Keratinocyte (primary cell): ENCODE measurements at regions not wholly inside any gene's neighbourhood (a gene's known extent, or its start where the extent isn't known, plus 50 kb on each side); places are given as distances from the start of the nearest gene placed in this dataset.

Experiments used
- DNase-seq: peaks from one replicate; pipeline ENCODE4 v3.0.0-alpha.2; 2011; ENCODE audit warnings: low read depth, missing footprints, low spot score
- FAIRE-seq: peaks from 2 replicates; lab custom pipeline; 2011; peaks lifted over from hg19 to GRCh38; lab: Jason Lieb, UNC
- H2AFZ ChIP-seq: 2 replicates; pipeline ENCODE4 v1.6.0; 2012; ENCODE audit warnings: low read length, control low read depth, inconsistent platforms; ENCODE audit not compliant: control insufficient read depth
- H3K27ac ChIP-seq: 2 replicates; pipeline ENCODE4 v1.5.1; 2011; ENCODE audit warnings: low read length; ENCODE audit not compliant: control insufficient read depth, insufficient read depth
- H3K27me3 ChIP-seq: 3 replicates; pipeline ENCODE4 v1.6.0; 2011; ENCODE audit warnings: low read length; ENCODE audit not compliant: control insufficient read depth, insufficient read depth; ENCODE audit errors: extremely low read depth
- H3K36me3 ChIP-seq, 2 experiments: 2 replicates in 1 of 2; 3 replicates in 1 of 2; pipeline ENCODE4 v1.5.1; 2011; ENCODE audit warnings: low read length in 2 of 2, mild to moderate bottlenecking in 1 of 2; ENCODE audit not compliant: control insufficient read depth in 2 of 2, insufficient read depth in 2 of 2; ENCODE audit errors: extremely low read depth in 1 of 2
- H3K4me1 ChIP-seq: 3 replicates; pipeline ENCODE4 v1.5.1; 2011; ENCODE audit warnings: low read length; ENCODE audit not compliant: control insufficient read depth, insufficient read depth; ENCODE audit errors: extremely low read depth
- H3K4me2 ChIP-seq: 3 replicates; pipeline ENCODE4 v1.6.0; 2011; ENCODE audit warnings: low read depth, low read length; ENCODE audit not compliant: control insufficient read depth, insufficient read depth; ENCODE audit errors: extremely low read depth
- H3K4me3 ChIP-seq, 3 experiments: fragments of 200-600 bp in 1 of 3; sonication (generic) in 1 of 3; 2 replicates in 2 of 3; 3 replicates in 1 of 3; pipeline ENCODE4 v1.5.1; 2011 to 2016; ENCODE audit warnings: low read length in 3 of 3, mild to moderate bottlenecking in 3 of 3, control low read depth in 2 of 3, inconsistent platforms in 1 of 3, low read depth in 1 of 3, mixed read lengths in 1 of 3, mixed run types in 1 of 3, moderate library complexity in 1 of 3; ENCODE audit not compliant: control insufficient read depth in 2 of 3, insufficient read depth in 2 of 3; ENCODE audit errors: extremely low read depth in 1 of 3
- H3K79me2 ChIP-seq: 2 replicates; pipeline ENCODE4 v1.6.0; 2012; ENCODE audit warnings: low read length; ENCODE audit not compliant: control insufficient read depth, insufficient read depth
- H3K9ac ChIP-seq: 3 replicates; pipeline ENCODE4 v1.6.0; 2011; ENCODE audit warnings: low read length; ENCODE audit not compliant: control insufficient read depth, insufficient read depth; ENCODE audit errors: extremely low read depth
- H3K9me1 ChIP-seq: 3 replicates; pipeline ENCODE4 v1.6.0; 2011; ENCODE audit warnings: low read length; ENCODE audit not compliant: control insufficient read depth, insufficient read depth; ENCODE audit errors: extremely low read depth
- H3K9me3 ChIP-seq: 2 replicates; pipeline ENCODE4 v1.5.1; 2012; ENCODE audit warnings: low read depth, low read length; ENCODE audit not compliant: control insufficient read depth
- H4K20me1 ChIP-seq: 3 replicates; pipeline ENCODE4 v1.6.0; 2011; ENCODE audit warnings: low read length; ENCODE audit not compliant: control insufficient read depth, insufficient read depth; ENCODE audit errors: extremely low read depth
- EZH2 ChIP-seq: IDR thresholded peaks from one replicate; pipeline ENCODE4 v1.6.1; 2012; ENCODE audit warnings: inconsistent platforms, mild to moderate bottlenecking, low read length, moderate library complexity
- dilution Hi-C: fragments of 300-500 bp; cut with MboI; formaldehyde crosslinking; loops from one replicate; pipeline ENCODE4 v1.7.0; 2020; ENCODE audit warnings: low sequenced_read_pairs; ENCODE audit not compliant: extremely low pct_ligation_motif_present
- TF ChIP-seq, protein P1 (sequence below), 3 experiments: IDR thresholded peaks in 1 of 3; conservative IDR thresholded peaks in 1 of 3; optimal IDR thresholded peaks in 1 of 3; 2 replicates in 2 of 3; 3 replicates in 1 of 3; pipeline versions ENCODE3 to v1.5.1; 2011; ENCODE audit warnings: low read length in 3 of 3, mild to moderate bottlenecking in 3 of 3, moderate library complexity in 2 of 3, control low read depth in 1 of 3, inconsistent platforms in 1 of 3; ENCODE audit not compliant: insufficient read depth in 2 of 3; ENCODE audit errors: extremely low read depth in 1 of 3

DNA sequence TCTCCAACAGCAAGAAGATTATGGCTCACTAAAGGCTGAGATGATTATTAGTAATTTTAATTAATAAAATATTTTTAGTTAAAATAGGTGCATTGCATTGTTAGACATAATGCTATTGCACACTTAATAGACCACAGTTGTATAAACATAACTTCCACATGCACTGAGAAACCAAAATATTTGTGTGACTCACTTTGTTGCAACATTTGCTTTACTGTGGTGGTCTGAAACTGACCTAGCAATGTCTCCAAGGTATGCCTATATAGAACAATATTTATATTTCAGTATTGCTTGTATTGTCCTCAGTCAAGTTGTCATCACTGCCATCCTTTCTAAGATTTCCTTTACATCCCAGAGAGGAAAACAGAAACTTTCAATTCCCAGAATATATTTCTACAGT, 1215.2 kb downstream of the SI start:
- dilution Hi-C loops = no loop called here
- Histone ChIP-seq H3K4me1 (no peaks in the 10 kb centered on the region), H3K4me3 (no peak overlapping the region), H3K27ac (no peak overlapping the region), H3K9ac (no peak overlapping the region), H3K9me1 (no peaks in the 10 kb centered on the region), H4K20me1 (no peaks in the 10 kb centered on the region), H3K36me3 (no peaks in the 10 kb centered on the region), H3K27me3 (no peaks in the 10 kb centered on the region), H3K79me2 (no peaks in the 10 kb centered on the region), H3K9me3 (no peaks in the 10 kb centered on the region), H3K4me2 (no peak overlapping the region), H2AFZ (no peak overlapping the region)
- no peak for TF ChIP-seq EZH2
- TF ChIP-seq, protein P1, sequence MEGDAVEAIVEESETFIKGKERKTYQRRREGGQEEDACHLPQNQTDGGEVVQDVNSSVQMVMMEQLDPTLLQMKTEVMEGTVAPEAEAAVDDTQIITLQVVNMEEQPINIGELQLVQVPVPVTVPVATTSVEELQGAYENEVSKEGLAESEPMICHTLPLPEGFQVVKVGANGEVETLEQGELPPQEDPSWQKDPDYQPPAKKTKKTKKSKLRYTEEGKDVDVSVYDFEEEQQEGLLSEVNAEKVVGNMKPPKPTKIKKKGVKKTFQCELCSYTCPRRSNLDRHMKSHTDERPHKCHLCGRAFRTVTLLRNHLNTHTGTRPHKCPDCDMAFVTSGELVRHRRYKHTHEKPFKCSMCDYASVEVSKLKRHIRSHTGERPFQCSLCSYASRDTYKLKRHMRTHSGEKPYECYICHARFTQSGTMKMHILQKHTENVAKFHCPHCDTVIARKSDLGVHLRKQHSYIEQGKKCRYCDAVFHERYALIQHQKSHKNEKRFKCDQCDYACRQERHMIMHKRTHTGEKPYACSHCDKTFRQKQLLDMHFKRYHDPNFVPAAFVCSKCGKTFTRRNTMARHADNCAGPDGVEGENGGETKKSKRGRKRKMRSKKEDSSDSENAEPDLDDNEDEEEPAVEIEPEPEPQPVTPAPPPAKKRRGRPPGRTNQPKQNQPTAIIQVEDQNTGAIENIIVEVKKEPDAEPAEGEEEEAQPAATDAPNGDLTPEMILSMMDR (optimal IDR thresholded peaks at IDR 0.05 in 1 of 3, IDR thresholded peaks at IDR 0.05 in 1 of 3, conservative IDR thresholded peaks at IDR 0.05 in 1 of 3; ENCODE audit: extremely low read depth in 1 of 3, insufficient read depth in 2 of 3, low read length in 3 of 3) = no peak
- FAIRE-seq (no peak), DNase-seq (no peak)

DNA sequence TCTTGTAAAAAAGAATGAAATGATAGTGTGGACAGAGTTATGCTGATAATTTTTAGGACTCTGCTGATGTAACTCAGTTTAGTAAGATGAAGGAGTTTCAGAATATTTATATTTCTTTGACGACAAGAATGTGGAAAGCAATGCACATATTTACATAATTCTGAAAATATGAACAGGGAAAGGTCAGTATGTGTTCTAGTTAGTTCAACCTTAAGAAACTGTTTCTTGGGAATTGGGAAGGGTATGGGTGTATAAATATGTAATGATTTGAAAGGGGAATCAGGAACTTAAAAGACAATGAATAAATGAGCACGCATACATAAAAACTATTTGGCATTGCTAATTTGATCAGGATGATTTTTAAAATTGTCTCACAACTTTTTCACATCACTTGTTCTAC, 1226.1 kb downstream of the SI start:
- H3K4me2 ChIP-seq = no peak overlapping the region
- no peak overlapping the region for H3K27ac ChIP-seq
- DNase-seq (no peak), FAIRE-seq (no peak)
- no peak overlapping the region for H3K9ac ChIP-seq
- H2AFZ ChIP-seq = no peak overlapping the region
- no peaks in the 10 kb centered on the region for H3K79me2 ChIP-seq
- TF ChIP-seq EZH2 = no peak
- TF ChIP-seq, protein P1 (optimal IDR thresholded peaks at IDR 0.05 in 1 of 3, IDR thresholded peaks at IDR 0.05 in 1 of 3, conservative IDR thresholded peaks at IDR 0.05 in 1 of 3; ENCODE audit: extremely low read depth in 1 of 3, insufficient read depth in 2 of 3, low read length in 3 of 3) = no peak
- H3K4me3 ChIP-seq = no peak overlapping the region
- dilution Hi-C loops = no loop called here
- H3K9me1 ChIP-seq = no peaks in the 10 kb centered on the region
- no peaks in the 10 kb centered on the region for H3K27me3 ChIP-seq
- no peaks in the 10 kb centered on the region for H4K20me1 ChIP-seq
- H3K36me3 ChIP-seq = no peaks in the 10 kb centered on the region
- no peaks in the 10 kb centered on the region for H3K4me1 ChIP-seq
- no peaks in the 10 kb centered on the region for H3K9me3 ChIP-seq
